Ovary (tissue), 3 donors: ENCODE measurements at regions not wholly inside any gene's neighbourhood (a gene's known extent, or its start where the extent isn't known, plus 50 kb on each side); places are given as distances from the start of the nearest gene placed in this dataset.

Experiments
- CTCF ChIP-seq, 3 donors: fragments of 450-650 bp in 2 of 3; fragments of 200-600 bp in 1 of 3; IDR thresholded peaks; one replicate each; pipeline versions ENCODE4 v1.5.1 to v1.8.0; 2016 to 2022; ENCODE audit warnings: antibody characterized with exemption in 3 of 3, mild to moderate bottlenecking in 1 of 3
- POLR2A ChIP-seq: fragments of 450-650 bp; IDR thresholded peaks from one replicate; pipeline ENCODE4 v1.6.1; 2017; ENCODE audit warnings: antibody characterized with exemption, mild to moderate bottlenecking, moderate library complexity
- donor health status: DM: no; HTN: no; CAD: no.

GRCh38 chr3:110562621-110563020 is 509.0 kb upstream of the NECTIN3 start:
- TF ChIP-seq CTCF (IDR thresholded peaks at IDR 0.05), result no peak
- TF ChIP-seq POLR2A, result no peak
